CD4-positive, alpha-beta T cell treated with Interleukin-17A for 1 hour (primary cell): ENCODE measurements at regions not wholly inside any gene's neighbourhood (a gene's known extent, or its start where the extent isn't known, plus 50 kb on each side); places are given as distances from the start of the nearest gene placed in this dataset.

Experiments
- DNase-seq: peaks from one replicate; pipeline ENCODE4 v3.0.0-alpha.2; 2020

GRCh38 chr5:145163876-145164275 lies 671.3 kb downstream of the PRELID2 start:
- DNase-seq, result no peak

- no peak for DNase-seq
These were observed 672.5 kb downstream of the PRELID2 start for GRCh38 chr5:145162626-145163025.

GRCh38 chr5:145161391-145161790 lies 673.8 kb downstream of the PRELID2 start:
- DNase-seq, result no peak

- no peak for DNase-seq
These were observed 674.5 kb downstream of the PRELID2 start for GRCh38 chr5:145160679-145161078.

- DNase-seq, result no peak
These were observed 676.4 kb downstream of the PRELID2 start for GRCh38 chr5:145158730-145159129.

GRCh38 chr5:145157841-145158240 lies 677.3 kb downstream of the PRELID2 start:
- no peak for DNase-seq

- DNase-seq, result no peak
These were observed 693.6 kb downstream of the PRELID2 start for GRCh38 chr5:145141534-145141933.

- DNase-seq, result no peak
These were observed 704.1 kb downstream of the PRELID2 start for GRCh38 chr5:145130996-145131395.

- DNase-seq, result no peak
These were observed 705.3 kb downstream of the PRELID2 start for GRCh38 chr5:145129797-145130196.

GRCh38 chr5:145124806-145125205 lies 710.3 kb downstream of the PRELID2 start:
- no peak for DNase-seq

GRCh38 chr5:145118611-145119010 lies 716.5 kb downstream of the PRELID2 start:
- DNase-seq, result no peak

GRCh38 chr5:145118127-145118526 lies 717.0 kb downstream of the PRELID2 start:
- DNase-seq, result no peak

GRCh38 chr5:145117285-145117684 lies 717.9 kb downstream of the PRELID2 start:
- DNase-seq, result no peak

- no peak for DNase-seq
These were observed 723.7 kb downstream of the PRELID2 start for GRCh38 chr5:145111420-145111819.

GRCh38 chr5:145110834-145111233 lies 724.3 kb downstream of the PRELID2 start:
- no peak for DNase-seq

- DNase-seq, result no peak
These were observed 725.0 kb downstream of the PRELID2 start for GRCh38 chr5:145110181-145110580.

GRCh38 chr5:145105384-145105783 lies 729.8 kb downstream of the PRELID2 start:
- no peak for DNase-seq

- no peak for DNase-seq
These were observed 731.0 kb downstream of the PRELID2 start for GRCh38 chr5:145104106-145104505.

GRCh38 chr5:145101246-145101645 lies 733.9 kb downstream of the PRELID2 start:
- DNase-seq, result no peak

GRCh38 chr5:145090115-145090514 lies 745.0 kb downstream of the PRELID2 start:
- no peak for DNase-seq

GRCh38 chr5:145084834-145085233 lies 750.3 kb downstream of the PRELID2 start:
- DNase-seq, result no peak

GRCh38 chr5:145077028-145077427 lies 758.1 kb downstream of the PRELID2 start:
- no peak for DNase-seq

GRCh38 chr5:145076040-145076439 lies 759.1 kb downstream of the PRELID2 start:
- DNase-seq, result no peak

- no peak for DNase-seq
These were observed 762.3 kb downstream of the PRELID2 start for GRCh38 chr5:145072889-145073288.

- DNase-seq, result no peak
These were observed 766.4 kb downstream of the PRELID2 start for GRCh38 chr5:145068721-145069120.
